Calu3 (cell line): ENCODE measurements at regions not wholly inside any gene's neighbourhood (a gene's known extent, or its start where the extent isn't known, plus 50 kb on each side); places are given as distances from the start of the nearest gene placed in this dataset.

Experiments used
- BruUV-seq: library from RNA; stranded (reverse); fragments of 400-500 nt; replicated peaks from 2 replicates; lab custom pipeline; 2021; lab: Mats Ljungman, UMichigan
- CTCF ChIA-PET: fragments of 300-600 bp; sonication (Branson Sonifier 250); formaldehyde crosslinking; loops from one replicate; lab custom pipeline; 2022; ENCODE audit warnings: antibody characterized with exemption; lab: Charles Lee
- DNase-seq: peaks from one replicate; pipeline ENCODE4 v3.0.0; 2022
- H3K27ac Mint-ChIP-seq: one replicate; pipeline ENCODE4 v1.8.0; 2022; ENCODE audit warnings: mixed read lengths; ENCODE audit not compliant: unreplicated experiment
- H3K27me3 Mint-ChIP-seq: one replicate; pipeline ENCODE4 v1.8.0; 2022; ENCODE audit warnings: mixed read lengths; ENCODE audit not compliant: unreplicated experiment
- H3K36me3 Mint-ChIP-seq: one replicate; pipeline ENCODE4 v1.8.0; 2022; ENCODE audit warnings: mild to moderate bottlenecking, moderate library complexity, mixed read lengths; ENCODE audit not compliant: insufficient read depth, unreplicated experiment
- H3K4me1 Mint-ChIP-seq: one replicate; pipeline ENCODE4 v1.8.0; 2022; ENCODE audit warnings: mild to moderate bottlenecking, low read depth, mixed read lengths; ENCODE audit not compliant: unreplicated experiment
- H3K4me3 Mint-ChIP-seq: one replicate; pipeline ENCODE4 v1.8.0; 2022; ENCODE audit warnings: mild to moderate bottlenecking, low read depth, moderate library complexity, mixed read lengths; ENCODE audit not compliant: unreplicated experiment
- H3K9me3 Mint-ChIP-seq: one replicate; pipeline ENCODE4 v1.8.0; 2022; ENCODE audit warnings: low read depth, mixed read lengths; ENCODE audit not compliant: unreplicated experiment
- intact Hi-C: fragments of 100-400 bp; cut with micrococcal nuclease; formaldehyde crosslinking; loops from one replicate; pipeline ENCODE4 v1.10.0; 2022; ENCODE audit not compliant: unreplicated experiment
- TF ChIP-seq, protein P1 (sequence below): fragments of 200-600 bp; IDR thresholded peaks from one replicate; pipeline ENCODE4 v1.8.0; 2022; ENCODE audit warnings: antibody characterized with exemption; ENCODE audit not compliant: unreplicated experiment

DNA sequence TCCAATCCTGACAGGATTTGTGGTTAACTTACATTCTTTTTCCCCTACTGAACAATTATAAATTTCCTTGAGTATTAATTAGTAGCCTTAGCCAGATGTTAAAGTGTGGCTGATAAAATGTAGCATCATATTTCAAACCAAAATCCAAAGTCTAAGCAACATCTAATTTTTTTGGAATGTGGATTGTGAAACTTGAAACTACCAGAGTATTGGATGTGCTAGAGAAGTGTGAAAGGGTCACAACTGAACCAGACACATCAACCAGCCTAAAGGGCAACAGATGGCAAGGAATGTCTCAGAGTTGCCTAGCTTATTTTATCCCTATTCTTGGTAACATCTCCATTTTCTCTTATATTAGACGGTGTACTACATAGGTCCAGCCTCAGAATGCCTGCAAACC lies 153.1 kb upstream of the DCN start:
- H3K4me1 Mint-ChIP-seq = no peaks in the 10 kb centered on the region
- DNase-seq = no peak
- no peak overlapping the region for H3K4me3 Mint-ChIP-seq
- no peaks in the 10 kb centered on the region for H3K27me3 Mint-ChIP-seq
- TF ChIP-seq, protein P1, sequence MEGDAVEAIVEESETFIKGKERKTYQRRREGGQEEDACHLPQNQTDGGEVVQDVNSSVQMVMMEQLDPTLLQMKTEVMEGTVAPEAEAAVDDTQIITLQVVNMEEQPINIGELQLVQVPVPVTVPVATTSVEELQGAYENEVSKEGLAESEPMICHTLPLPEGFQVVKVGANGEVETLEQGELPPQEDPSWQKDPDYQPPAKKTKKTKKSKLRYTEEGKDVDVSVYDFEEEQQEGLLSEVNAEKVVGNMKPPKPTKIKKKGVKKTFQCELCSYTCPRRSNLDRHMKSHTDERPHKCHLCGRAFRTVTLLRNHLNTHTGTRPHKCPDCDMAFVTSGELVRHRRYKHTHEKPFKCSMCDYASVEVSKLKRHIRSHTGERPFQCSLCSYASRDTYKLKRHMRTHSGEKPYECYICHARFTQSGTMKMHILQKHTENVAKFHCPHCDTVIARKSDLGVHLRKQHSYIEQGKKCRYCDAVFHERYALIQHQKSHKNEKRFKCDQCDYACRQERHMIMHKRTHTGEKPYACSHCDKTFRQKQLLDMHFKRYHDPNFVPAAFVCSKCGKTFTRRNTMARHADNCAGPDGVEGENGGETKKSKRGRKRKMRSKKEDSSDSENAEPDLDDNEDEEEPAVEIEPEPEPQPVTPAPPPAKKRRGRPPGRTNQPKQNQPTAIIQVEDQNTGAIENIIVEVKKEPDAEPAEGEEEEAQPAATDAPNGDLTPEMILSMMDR = no peak
- BruUV-seq = no TSS peak
- no peak overlapping the region for H3K27ac Mint-ChIP-seq
- intact Hi-C loops = no loop called here
- no peaks in the 10 kb centered on the region for H3K36me3 Mint-ChIP-seq
- H3K9me3 Mint-ChIP-seq = no peaks in the 10 kb centered on the region
- CTCF ChIA-PET = no interaction called here

DNA sequence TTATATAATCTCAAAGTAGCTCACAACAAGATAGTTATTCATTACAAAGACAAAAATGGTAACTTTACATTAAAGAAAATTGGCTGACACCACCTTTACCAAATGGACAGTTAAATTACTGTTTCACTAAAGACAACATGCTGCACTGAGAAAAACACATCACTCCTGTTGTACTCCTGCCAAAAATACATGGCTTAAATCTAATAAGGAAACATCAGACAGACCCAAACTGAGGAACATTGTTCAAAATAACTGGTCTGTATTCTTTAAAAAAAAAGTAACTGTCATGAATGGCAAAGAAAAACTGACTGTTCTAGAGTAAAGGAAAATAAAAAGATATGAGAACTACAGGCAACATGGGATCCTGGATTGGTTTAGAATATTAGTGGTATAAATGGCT lies 151.3 kb upstream of the DCN start:
- TF ChIP-seq, protein P1 = no peak
- no peaks in the 10 kb centered on the region for H3K36me3 Mint-ChIP-seq
- no peak overlapping the region for H3K27ac Mint-ChIP-seq
- CTCF ChIA-PET = interaction anchor here (0.8 kb wide), 1 partner anchor 288 kb away, joined by 4 read pairs; no protein-coding TSS in a partner anchor
- DNase-seq = no peak
- no peaks in the 10 kb centered on the region for H3K9me3 Mint-ChIP-seq
- no peaks in the 10 kb centered on the region for H3K4me1 Mint-ChIP-seq
- H3K4me3 Mint-ChIP-seq = no peak overlapping the region
- no peaks in the 10 kb centered on the region for H3K27me3 Mint-ChIP-seq
- intact Hi-C loops = no loop called here
- BruUV-seq = no TSS peak

DNA sequence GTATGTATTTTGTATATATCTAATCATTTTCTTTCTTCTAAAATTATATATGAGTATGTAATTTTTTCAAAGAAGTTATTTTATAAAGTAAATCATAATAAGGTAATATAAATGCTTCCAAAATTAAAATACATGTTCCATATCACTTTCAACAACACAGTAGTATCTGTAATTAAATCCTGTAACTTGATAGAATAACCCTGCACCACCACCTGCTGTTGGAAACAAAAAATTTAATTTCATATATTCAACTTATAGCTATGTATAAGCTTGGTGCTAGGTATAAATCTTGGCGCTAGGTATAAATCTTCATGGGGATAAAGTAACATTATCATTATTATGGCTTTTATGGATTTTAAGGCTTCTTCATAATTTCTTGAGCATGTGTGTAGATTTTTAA lies 149.7 kb upstream of the DCN start:
- Mint-ChIP-seq H3K9me3 (no peaks in the 10 kb centered on the region), H3K4me3 (no peak overlapping the region), H3K27me3 (no peaks in the 10 kb centered on the region), H3K4me1 (no peaks in the 10 kb centered on the region), H3K36me3 (no peaks in the 10 kb centered on the region), H3K27ac (no peak overlapping the region)
- TF ChIP-seq, protein P1 = no peak
- BruUV-seq = no TSS peak
- CTCF ChIA-PET = interaction anchor here (1.0 kb wide), 1 partner anchor 23 kb away, joined by 3 read pairs; no protein-coding TSS in a partner anchor
- intact Hi-C loops = no loop called here
- DNase-seq = no peak

DNA sequence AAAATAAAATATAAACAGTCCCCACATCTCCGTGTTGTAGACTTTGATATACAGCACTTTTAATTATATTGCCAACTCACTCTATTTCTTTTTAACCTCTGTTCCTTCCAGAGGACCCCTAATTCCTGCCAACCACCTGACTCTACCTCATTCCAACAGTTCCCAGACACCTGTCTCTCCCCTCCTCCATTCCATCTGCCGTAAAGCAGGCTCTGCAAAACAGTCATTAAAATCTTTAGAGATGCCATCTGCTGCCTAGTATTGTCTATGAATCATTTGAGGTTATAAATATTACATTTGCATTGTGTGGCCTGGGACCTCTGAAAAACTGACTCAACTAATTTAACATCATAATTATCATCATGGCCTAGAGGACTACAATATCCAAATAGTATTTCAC lies 148.8 kb upstream of the DCN start:
- Mint-ChIP-seq H3K4me1 (no peaks in the 10 kb centered on the region), H3K4me3 (no peak overlapping the region), H3K27me3 (no peaks in the 10 kb centered on the region), H3K9me3 (no peaks in the 10 kb centered on the region), H3K36me3 (no peaks in the 10 kb centered on the region), H3K27ac (no peak overlapping the region)
- no TSS peak for BruUV-seq
- CTCF ChIA-PET = no interaction called here
- intact Hi-C loops = no loop called here
- TF ChIP-seq, protein P1 = no peak
- DNase-seq = no peak
